HG03045 (cell line): ENCODE measurements at regions not wholly inside any gene's neighbourhood (a gene's known extent, or its start where the extent isn't known, plus 50 kb on each side); places are given as distances from the start of the nearest gene placed in this dataset.

ENCODE experiments used
- ATAC-seq: cut with Tn5 transposase; IDR thresholded peaks from one replicate; pipeline ENCODE4 v1.9.1; 2021; ENCODE audit warnings: mild to moderate bottlenecking, moderate library complexity; ENCODE audit not compliant: unreplicated experiment

DNA sequence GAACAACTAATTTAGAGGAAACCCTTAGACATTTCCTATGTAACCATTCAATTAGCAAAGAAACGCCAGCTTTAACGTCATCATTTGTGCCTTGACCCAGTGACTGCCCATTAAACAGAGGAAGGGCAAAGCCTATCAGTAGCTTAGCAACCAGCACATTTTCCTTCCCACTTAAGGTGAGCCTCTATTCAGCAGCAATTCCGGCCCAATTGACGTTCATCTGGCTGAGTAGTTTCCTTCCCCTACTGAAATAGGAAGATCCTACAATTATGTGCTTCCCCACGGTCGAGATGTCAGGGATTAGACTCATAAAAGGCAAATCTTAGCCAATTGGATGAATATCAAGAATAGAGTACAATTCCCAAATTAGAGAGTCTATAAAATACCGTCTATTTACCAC is 482.1 kb upstream of the ADAMTS5 start:
- no peak for ATAC-seq

DNA sequence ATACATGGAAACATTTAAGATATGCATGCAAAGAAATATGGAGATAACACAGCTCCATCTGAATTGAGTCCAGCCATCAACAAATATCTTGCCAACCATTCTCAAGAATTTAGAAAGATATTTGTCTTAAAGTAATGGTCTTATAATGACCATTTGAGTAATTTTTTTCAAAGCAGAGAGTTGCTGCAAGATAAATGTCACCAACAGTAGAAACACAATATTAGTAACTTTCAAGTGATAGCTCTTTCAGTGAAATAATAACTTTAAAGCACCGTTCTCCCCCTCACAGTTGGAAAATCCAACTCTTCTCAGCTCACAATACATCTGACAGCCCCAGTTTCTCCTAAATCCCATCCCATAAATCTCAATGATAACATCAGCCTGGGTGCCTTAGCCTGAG is 481.0 kb upstream of the ADAMTS5 start:
- no peak for ATAC-seq

DNA sequence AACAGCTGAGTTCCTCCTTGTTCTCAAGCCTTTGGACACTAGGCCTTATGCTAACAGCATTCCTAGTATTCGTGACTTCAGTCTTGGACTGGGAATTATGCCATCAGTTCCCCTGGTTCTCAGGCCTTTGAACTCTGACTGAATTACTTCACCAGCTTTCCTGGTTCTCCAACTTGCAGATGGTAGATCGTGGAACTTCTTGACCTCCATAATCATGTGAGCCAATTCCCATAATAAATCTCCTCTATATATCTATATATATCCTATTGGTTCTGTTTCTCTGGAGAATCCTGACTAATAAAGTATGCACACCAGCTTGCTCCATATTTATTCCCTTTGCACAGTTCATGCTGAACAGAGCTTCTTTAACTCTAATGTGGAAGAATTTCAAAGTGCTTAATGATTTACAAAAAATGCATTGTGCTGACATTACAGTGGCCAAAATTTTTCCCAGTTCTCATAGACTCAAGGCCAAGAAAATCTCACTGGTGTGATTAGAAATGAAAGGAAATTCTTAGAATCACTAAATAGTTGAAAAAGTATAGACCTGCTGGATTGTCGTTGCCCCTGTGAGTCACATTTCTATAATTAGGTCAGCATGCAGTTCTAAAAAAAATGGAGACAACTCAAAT is 462.9 kb upstream of the ADAMTS5 start:
- no peak for ATAC-seq

DNA sequence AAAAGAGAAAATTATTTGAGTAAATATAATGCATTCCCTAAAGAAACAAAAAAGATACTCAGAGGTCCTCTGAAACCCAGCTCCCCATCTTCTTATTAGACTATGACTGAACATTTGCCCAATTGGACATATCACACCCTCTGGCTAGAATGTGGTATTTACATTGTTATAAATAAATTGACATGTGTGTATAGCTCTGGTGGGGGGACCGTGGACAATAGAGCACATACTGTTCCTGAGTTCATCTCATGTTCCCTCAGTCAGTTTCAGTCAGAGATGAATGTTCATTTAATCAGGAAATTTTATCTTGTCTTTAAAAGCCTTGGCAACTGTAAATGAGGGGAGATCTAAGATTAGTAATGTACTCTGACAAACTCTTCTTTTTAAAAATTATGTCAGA is 459.3 kb upstream of the ADAMTS5 start:
- no peak for ATAC-seq

DNA sequence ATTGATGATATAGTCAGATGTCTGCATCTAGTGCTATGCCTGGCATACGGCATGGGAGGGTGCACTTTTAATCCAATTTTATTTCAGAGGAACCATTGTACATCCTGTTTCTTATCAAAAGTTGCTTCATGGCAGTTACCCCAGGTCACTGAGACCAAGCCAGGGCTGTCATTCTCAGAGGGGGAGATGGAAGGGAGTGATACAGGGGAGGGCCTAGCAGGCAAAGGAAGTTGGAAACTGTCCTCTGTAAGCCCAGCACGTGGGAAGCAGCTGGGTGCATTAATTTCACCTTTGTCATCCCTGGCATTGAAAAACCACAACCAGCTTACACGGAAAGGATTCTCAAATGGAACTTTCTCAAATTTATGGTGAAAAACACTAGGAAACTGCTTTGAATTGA is 458.7 kb upstream of the ADAMTS5 start:
- ATAC-seq: no peak

DNA sequence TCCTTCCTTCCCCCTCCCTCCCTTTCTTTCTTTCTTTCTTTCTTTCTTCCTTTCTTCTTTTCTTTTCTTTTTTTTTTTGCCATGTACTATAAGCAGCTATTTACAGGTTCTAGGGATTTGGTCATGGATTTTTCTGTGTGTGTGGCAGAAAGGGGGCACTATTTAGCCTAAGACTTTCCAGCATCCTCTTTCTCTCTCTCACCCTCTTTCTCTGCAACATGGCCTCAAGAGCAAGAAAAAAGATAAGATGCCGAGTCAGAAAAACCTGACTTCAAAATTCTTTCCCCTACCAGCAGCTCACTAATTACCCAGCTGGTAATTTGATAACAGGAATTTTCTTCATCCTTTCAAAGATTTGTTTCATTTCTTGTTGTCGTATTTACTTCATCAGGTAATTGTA is 458.3 kb upstream of the ADAMTS5 start:
- ATAC-seq: no peak

DNA sequence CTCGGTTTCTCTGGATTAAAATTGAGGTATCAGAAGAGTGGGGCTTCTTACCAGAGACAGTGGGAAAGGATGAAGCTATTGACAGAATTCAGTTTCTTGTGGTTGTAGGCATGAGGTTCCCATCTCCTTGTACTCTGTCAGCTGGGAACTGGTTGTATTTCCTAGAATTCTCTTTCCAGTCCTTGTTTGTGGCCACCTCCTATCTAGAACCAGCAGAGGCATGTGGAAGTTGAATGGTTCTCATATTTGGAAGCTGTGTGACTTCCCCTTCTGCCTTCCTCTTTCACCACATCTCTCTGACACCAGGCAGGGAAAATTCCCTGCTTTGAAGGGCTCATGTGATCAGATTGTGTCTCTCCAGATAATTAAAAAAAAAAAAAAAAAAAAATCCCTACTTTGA is 457.7 kb upstream of the ADAMTS5 start:
- no peak for ATAC-seq

DNA sequence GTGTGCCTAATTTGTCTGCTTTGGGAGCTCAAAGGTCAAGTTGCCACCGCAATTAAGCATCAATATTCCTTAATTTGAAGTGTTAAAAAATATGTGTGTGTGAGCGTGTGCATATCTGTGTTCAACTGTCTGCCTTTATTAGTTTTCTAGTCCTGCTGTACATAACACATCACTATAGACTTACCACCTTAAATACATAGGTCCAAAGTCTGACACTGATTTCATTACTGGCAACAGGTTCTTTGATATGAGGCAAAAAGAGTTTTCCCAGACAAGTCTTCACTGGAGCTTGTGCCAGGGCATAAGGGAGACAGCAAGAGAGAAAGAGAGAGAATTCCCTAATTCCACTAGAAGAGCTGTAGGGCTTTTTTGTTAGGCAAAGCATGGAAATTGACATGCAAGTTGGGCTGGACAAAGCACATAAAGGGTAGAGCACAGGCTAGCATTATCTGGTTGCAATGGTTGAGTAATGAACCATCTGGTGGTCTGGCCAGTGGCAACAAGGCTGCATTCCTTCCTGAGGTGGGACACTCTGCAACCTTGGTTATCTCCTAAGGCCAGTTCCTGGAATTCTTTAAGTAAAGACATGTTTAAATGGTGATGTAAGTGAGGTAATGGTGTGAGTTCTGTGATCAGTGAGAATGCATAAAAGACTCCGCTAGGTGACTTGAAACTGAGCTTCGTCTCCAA is 457.2 kb upstream of the ADAMTS5 start:
- ATAC-seq: no peak

DNA sequence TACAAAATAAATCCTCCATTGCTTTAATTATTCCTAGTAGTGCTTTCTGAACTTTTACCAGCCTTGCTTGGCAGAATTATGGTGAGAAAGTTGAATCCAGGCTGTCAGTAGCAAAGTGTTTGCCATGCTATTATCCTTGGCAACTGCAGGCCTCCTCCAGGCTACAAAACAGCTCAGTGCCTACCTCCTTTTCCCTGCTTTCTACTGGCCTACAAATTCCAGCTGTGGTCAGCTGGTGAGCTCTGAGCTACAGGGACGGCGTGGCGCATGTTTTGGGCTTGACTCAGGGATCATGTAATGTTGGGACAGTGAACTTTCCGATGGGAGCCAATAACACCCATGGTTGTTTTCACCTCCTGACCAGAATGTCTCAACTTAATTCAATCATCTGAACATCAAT is 456.1 kb upstream of the ADAMTS5 start:
- ATAC-seq: no peak

DNA sequence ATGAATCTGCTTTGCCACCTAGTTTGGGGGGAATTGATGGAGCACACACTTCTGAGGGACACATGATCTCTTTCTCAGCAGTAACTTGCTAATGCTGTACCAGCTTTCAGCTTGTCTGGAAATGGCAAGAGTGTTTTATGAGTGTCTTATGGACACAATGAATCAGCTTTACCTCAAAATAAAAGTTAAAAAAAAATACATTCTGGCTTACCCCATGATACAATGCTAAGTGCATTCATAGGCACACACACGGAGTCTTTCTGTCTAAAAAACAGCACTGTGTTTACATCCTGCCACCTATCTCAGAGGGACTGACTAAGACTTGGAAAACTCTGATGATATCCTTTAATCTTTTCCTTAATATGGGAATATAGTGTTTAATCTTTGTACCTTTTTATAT is 455.5 kb upstream of the ADAMTS5 start:
- ATAC-seq: no peak

DNA sequence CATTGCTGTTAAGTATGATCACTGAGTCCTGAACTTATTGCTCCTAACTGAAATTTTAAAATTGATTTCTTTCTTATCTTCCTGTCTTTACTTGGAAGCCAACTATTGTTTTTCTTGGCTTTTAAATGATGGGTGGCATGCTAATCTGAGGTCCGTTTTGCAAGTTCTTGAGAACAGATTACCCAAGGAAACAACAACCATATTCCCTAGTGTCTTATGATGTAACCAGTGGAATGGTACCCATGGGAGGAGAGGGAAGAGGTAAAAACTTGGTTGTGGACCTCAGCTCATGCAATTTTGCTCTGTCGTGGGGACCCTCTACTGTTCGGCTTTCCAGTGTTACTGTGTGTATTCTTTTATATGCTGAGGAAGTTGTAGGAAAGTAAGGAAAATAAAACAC is 454.8 kb upstream of the ADAMTS5 start:
- ATAC-seq: no peak

DNA sequence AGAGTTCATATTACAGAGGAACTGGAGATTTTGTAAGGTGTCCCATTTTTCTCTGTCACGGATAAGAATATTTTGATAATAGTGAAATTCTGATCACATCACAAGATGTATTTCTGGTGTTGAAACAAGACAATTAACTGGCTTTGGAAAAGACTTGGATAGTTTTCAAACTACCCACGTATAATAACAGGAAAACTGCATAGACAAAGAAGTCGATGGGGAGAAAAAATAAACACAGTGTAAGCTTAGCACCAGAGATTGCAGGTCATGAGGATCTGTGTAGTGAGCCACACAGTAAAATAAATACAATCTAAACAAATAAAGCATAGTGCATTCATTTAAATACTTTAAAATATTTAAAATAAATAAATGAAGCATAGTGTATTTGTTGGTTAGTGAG is 452.3 kb upstream of the ADAMTS5 start:
- ATAC-seq: no peak

DNA sequence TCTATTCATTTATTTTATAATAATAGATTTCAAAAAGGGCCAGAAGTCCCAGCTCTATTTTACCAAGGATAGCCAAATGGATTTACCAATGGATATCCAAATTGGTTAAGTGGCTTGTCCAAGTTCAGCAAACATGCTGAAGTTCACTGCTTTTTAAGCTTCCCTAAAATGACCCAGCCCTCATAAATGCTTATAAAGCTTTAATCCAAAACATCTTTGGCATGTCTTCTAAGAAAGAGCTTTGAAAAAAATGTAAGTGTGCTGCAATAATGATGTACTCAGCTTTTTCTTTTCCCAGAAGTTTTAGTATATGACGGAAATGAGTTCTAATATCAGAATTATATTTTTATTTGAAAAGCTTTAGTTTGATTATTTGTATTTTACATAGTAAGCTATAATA is 451.5 kb upstream of the ADAMTS5 start:
- ATAC-seq: no peak

DNA sequence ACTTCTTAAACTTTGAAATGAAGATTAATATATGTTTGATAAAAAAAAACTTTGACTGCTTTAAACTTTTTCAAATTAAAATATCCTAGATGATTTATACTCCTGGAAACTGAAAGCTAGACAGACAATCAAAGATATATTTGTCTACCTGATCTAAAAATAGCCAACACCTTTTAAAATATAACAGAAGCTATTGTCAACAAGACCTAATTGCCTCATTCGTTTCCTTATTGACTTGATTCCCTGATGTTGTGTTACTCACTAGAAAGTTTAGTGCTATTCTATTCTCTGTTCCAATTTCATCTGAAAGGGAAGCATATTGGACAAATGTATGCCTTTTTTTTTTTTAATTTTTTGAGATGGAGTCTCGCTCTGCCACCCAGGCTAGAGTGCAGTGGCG is 445.6 kb upstream of the ADAMTS5 start:
- no peak for ATAC-seq

DNA sequence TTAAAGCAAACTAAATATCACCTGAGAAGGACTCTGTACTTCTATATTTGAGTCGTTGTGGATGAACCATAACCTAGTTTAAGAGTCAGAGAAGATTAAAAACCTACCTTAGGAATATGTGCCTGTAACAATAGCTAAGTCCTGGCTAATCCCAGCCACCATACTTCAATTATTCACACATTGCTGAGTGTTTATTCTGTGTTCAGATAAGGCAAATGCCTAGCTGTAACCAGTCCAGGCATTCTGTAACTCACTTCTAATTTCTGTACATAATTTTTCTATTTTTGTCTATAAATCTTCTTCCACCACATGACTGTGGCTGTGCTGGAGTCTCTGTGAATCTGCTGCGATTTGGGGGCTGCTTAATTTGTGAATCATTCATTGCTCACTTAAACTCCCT is 441.9 kb upstream of the ADAMTS5 start:
- ATAC-seq: no peak

DNA sequence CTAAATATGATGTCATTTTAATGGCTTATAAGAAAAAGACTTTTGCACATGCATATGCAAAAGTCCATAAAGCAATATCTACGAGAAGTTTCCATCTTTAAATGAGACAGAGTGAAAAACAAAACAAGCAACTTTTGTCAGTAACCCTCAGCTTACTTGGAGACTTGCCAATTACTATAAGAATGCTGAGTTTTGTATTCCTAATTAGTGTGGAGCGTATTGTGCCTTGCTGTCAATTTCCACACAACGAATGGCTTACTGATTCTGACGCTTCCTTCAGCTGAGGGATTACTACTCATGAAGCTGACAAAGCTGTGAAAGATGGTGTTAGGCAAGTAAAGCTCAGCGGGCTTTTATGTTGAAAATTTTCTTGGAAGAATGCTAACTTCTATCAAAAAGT is 440.4 kb upstream of the ADAMTS5 start:
- ATAC-seq: no peak

DNA sequence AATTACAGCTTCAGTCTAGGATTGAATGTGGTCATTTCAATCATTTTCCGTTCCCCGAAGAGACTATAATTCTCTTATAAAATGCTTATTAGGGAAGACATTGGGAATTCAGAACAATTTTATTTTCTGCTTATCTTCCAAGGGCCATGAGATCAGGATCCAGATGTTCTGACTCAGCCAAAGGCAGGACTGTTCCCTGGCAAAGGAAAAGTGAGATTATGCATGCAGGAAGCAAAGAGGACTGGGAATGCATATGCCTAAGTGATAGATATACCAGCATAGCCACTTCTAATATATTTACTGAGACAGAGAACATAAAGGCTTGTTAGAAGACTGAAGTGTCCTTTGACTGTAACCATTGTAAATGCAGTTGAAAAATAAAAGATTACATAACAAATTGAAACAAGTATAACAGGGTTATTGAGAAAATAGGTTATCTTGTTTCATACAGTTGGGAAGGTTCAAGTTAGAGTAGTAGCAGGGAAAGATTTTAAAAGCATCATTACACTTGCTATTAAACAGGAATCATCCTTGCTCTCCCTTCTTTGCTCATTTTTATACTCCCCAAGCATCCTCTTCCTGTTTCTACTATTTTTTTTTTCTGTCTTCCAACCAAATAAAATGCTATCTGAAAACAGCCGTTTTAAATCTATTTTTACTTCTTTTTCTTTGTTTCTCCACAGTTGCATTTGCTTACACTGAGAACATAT is 439.6 kb upstream of the ADAMTS5 start:
- ATAC-seq: no peak

DNA sequence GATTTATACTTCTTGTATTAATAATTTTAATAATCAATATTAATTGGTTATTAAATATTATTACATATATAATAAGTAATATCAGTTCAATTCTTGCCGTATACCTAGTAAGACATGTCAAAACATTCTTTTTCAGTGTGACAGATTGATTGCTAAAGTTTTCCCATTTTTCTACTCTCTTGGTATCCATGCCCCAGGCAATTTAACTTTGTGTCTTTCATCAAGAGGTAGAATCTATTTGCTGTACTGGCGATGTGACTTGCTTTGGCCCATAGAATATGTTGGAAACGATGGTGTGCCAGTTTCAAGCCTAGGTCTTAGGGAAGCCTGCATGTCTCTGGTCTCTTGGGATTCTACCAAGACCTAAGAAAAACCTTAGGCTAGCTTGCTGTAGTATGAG is 436.1 kb upstream of the ADAMTS5 start:
- no peak for ATAC-seq

DNA sequence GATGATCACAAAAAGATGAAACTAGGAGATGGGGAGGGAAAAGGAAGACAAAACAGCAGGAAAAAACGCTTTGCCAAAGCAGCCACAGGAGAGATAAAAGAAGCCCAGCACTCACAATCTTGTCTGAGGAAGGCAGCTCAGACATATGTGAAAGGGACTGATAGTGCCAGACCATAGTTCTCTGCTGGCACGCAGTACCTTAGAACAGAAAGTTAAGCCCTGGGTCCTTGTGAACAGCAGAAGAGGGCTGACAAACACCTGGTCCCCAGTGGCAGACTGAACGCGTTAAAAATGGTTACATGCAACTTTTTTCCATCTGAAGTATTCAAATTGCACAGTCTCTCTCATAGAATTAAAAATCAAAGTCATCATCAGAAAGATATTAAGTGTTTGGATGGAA is 433.2 kb upstream of the ADAMTS5 start:
- ATAC-seq: no peak

DNA sequence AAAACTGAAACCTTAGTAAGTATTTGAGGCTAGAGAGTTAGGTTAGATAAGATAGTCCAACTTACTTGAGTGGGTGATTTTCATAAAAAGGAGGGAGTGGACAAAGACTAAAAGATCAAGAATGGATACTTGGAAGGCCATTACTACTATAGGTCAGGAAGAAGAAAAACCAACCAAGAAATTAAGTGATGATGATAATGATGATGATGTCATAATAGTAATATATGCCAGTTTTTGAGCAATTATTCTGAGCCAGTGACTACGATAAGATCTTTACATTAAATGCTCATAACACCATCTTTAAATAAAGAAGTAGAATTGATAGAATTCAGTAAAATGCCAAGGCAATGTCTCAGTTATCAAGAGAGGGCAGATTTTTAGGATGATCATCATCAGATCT is 430.7 kb upstream of the ADAMTS5 start:
- ATAC-seq: no peak

DNA sequence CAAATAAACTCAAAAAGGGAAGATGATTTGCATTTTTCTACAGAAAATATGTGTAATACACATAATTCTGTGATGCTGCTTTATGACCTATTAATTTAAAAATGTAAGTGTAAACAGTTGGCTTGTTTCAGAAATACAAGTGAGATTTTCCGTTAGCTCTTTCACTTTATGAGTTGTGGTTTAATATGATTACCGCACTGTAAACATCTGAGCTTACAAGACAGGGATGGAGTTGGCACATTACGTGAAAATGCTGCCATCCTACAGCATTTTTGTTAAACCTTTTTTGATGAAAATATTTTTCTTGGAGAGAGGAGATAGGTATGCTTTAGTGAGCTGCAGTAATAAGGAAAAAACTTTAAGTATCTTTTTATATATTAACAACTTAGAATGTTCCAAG is 426.8 kb upstream of the ADAMTS5 start:
- ATAC-seq: no peak

DNA sequence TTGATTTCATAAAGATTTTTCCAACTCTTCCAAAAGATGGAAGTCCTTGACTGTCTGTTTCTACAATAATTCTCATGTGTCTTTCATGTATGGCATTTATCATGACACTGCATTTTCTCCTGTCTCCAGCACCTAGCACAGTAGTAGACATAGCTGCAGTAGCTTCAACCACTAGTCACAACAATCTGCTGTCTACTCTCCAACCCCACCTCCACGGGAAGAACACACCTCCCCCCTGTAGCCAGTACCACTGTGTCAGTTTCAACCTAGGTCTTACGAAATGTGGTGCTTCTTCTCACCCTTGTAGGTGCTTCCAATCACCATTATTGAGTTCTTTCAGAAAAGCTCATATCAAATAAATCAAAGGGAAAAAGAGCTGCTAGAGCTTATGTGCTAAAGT is 425.1 kb upstream of the ADAMTS5 start:
- ATAC-seq: no peak
